Liver (tissue), 8 donors: ENCODE measurements at regions not wholly inside any gene's neighbourhood (a gene's known extent, or its start where the extent isn't known, plus 50 kb on each side); places are given as distances from the start of the nearest gene placed in this dataset.

Experiments used
- DNase-seq: peaks from one replicate; pipeline ENCODE4 v3.0.0-alpha.2; 2017; ENCODE audit warnings: low spot score
- H3K27ac ChIP-seq, 2 donors: one replicate each; pipeline ENCODE4 v1.7.0; 2013; ENCODE audit warnings: inconsistent platforms in 2 of 2, low read length in 2 of 2, control low read depth in 1 of 2, low read depth in 1 of 2, mild to moderate bottlenecking in 1 of 2
- H3K27me3 ChIP-seq, 4 donors: one replicate each; pipeline versions ENCODE4 v1.6.1 to v1.7.0; 2013; ENCODE audit warnings: low read length in 3 of 4, inconsistent platforms in 1 of 4, mild to moderate bottlenecking in 1 of 4, moderate library complexity in 1 of 4; ENCODE audit not compliant: control insufficient read depth in 4 of 4, insufficient read depth in 4 of 4
- H3K36me3 ChIP-seq, 4 donors: one replicate each; pipeline versions ENCODE4 v1.6.1 to v1.7.0; 2013; ENCODE audit warnings: low read length in 3 of 4, mild to moderate bottlenecking in 3 of 4, low read depth in 1 of 4, moderate library complexity in 1 of 4; ENCODE audit not compliant: control insufficient read depth in 4 of 4, insufficient read depth in 3 of 4
- H3K4me1 ChIP-seq, 4 donors: one replicate each; pipeline versions ENCODE4 v1.6.1 to v1.7.0; 2013; ENCODE audit warnings: low read length in 3 of 4, mild to moderate bottlenecking in 3 of 4, moderate library complexity in 1 of 4; ENCODE audit not compliant: control insufficient read depth in 4 of 4, insufficient read depth in 4 of 4
- H3K4me3 ChIP-seq, 3 donors: one replicate each; pipeline versions ENCODE4 v1.6.1 to v1.7.0; 2013; ENCODE audit warnings: low read length in 3 of 3, control low read depth in 1 of 3, low read depth in 1 of 3, mild to moderate bottlenecking in 1 of 3
- H3K9ac ChIP-seq, 2 donors: one replicate each; pipeline ENCODE4 v1.7.0; 2013; ENCODE audit warnings: low read length in 2 of 2, mild to moderate bottlenecking in 2 of 2, moderate library complexity in 2 of 2, control low read depth in 1 of 2, low read depth in 1 of 2
- H3K9me3 ChIP-seq, 4 donors: one replicate each; pipeline versions ENCODE4 v1.6.1 to v1.7.0; 2013; ENCODE audit warnings: low read length in 3 of 4; ENCODE audit not compliant: control insufficient read depth in 4 of 4
- ATF3 ChIP-seq: IDR thresholded peaks from 2 replicates; pipeline ENCODE4 v1.6.1; 2016; ENCODE audit warnings: antibody characterized with exemption
- EGR1 ChIP-seq, 2 donors: IDR thresholded peaks; 2 replicates each; pipeline ENCODE4 v1.6.1; 2016 to 2018; ENCODE audit warnings: antibody characterized with exemption in 2 of 2, low read depth in 2 of 2
- FOXA1 ChIP-seq: IDR thresholded peaks from 2 replicates; pipeline ENCODE4 v1.6.1; 2016; ENCODE audit warnings: antibody characterized with exemption
- FOXA2 ChIP-seq: IDR thresholded peaks from 2 replicates; pipeline ENCODE4 v1.6.1; 2016; ENCODE audit warnings: antibody characterized with exemption
- GABPA ChIP-seq, 2 donors: IDR thresholded peaks in 1 of 2; conservative IDR thresholded peaks in 1 of 2; 2 replicates each; pipeline ENCODE4 v1.6.1; 2016; ENCODE audit warnings: antibody characterized with exemption in 2 of 2, mild to moderate bottlenecking in 1 of 2, moderate library complexity in 1 of 2
- HNF4A ChIP-seq, 2 donors: conservative IDR thresholded peaks; 2 replicates each; pipeline ENCODE4 v1.6.1; 2016; ENCODE audit warnings: antibody characterized with exemption in 2 of 2, mild to moderate bottlenecking in 2 of 2
- HNF4G ChIP-seq: IDR thresholded peaks from 2 replicates; pipeline ENCODE4 v1.6.1; 2016; ENCODE audit warnings: antibody characterized with exemption
- JUND ChIP-seq, 2 donors: IDR thresholded peaks; 2 replicates each; pipeline ENCODE4 v1.6.1; 2016; ENCODE audit warnings: antibody characterized with exemption in 2 of 2
- MAX ChIP-seq: IDR thresholded peaks from 2 replicates; pipeline ENCODE4 v1.6.1; 2016; ENCODE audit warnings: antibody characterized with exemption
- NR2F2 ChIP-seq: IDR thresholded peaks from 2 replicates; pipeline ENCODE4 v1.6.1; 2016; ENCODE audit warnings: antibody characterized with exemption
- RAD21 ChIP-seq, 2 donors: IDR thresholded peaks; 2 replicates each; pipeline ENCODE4 v1.6.1; 2016; ENCODE audit warnings: antibody characterized with exemption in 2 of 2, mild to moderate bottlenecking in 2 of 2
- REST ChIP-seq: IDR thresholded peaks from 2 replicates; pipeline ENCODE4 v1.6.1; 2016; ENCODE audit warnings: antibody characterized with exemption, mild to moderate bottlenecking
- RXRA ChIP-seq, 2 donors: IDR thresholded peaks; 2 replicates each; pipeline ENCODE4 v1.6.1; 2017 to 2018; ENCODE audit warnings: antibody characterized with exemption in 2 of 2, mild to moderate bottlenecking in 1 of 2
- SP1 ChIP-seq: IDR thresholded peaks from 2 replicates; pipeline ENCODE4 v1.6.1; 2018; ENCODE audit warnings: antibody characterized with exemption, mild to moderate bottlenecking
- TAF1 ChIP-seq: conservative IDR thresholded peaks from 2 replicates; pipeline ENCODE4 v1.6.1; 2016; ENCODE audit warnings: antibody characterized with exemption, mild to moderate bottlenecking
- YY1 ChIP-seq: IDR thresholded peaks from 2 replicates; pipeline ENCODE4 v1.6.1; 2016; ENCODE audit warnings: antibody characterized with exemption, mild to moderate bottlenecking
- ZBTB33 ChIP-seq: IDR thresholded peaks from 2 replicates; pipeline ENCODE4 v1.6.1; 2016; ENCODE audit warnings: antibody characterized with exemption
- whole genome bisulfite sequencing: extraction: QIAGEN DNeasy Blood & Tissue Kit; methylation state at CpG from one replicate; pipeline ENCODE4 v1.1.7; 2013; 5-methylcytosine and 5-hydroxymethylcytosine counted together
- TF ChIP-seq, protein P1 (sequence below): fragments of 150-350 bp; IDR thresholded peaks from 2 replicates; pipeline ENCODE4 v1.5.1; 2017; ENCODE audit warnings: improper control_type of control experiment, low read depth, low read length; ENCODE audit not compliant: missing input control
- donor health status: healthy.
- donor health status: healthy.
- donor health status: healthy.
- donor health status: healthy.
- donor health status: healthy.

DNA sequence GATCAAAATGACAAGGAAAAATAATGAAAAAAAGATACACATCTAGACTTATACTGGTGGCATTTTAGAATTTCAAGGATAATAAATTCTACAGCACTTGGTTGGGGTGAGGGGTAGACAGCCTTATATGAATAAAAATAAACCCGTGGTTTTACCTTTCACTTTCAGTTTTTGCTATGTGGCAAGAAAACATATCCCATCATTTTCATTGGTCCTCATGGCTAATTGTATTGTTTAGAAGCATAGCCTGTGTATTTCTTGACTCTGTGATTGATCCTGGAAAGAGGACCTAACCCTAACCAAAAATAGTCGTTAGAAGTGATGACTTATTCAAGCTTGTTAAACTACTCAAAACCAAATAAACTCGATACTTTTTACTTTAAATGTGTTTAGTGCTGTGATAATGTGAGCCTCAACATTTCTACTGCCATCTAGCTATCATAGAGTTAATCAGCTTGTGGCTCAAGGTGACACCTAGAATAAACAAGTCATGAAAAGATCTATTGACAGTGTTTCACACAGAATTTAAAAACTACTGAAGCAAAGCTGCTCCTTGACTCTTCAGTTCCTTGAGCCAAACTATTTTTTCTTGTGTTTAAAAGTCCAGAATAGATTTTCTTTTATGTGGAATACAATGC is 153.3 kb upstream of the IZUMO3 start:
- H3K36me3 ChIP-seq, result no peaks in the 10 kb centered on the region
- TF ChIP-seq ZBTB33 (no peak), FOXA2 (no peak), ATF3 (no peak), HNF4A (conservative IDR thresholded peaks at IDR 0.05) (no peak), EGR1 (IDR thresholded peaks at IDR 0.05; ENCODE audit: low read depth in 2 of 2) (no peak), GABPA (IDR thresholded peaks at IDR 0.05 in 1 of 2, conservative IDR thresholded peaks at IDR 0.05 in 1 of 2) (no peak), HNF4G (no peak), RAD21 (IDR thresholded peaks at IDR 0.05) (no peak), SP1 (no peak), YY1 (no peak), MAX (no peak), JUND (IDR thresholded peaks at IDR 0.05) (no peak), RXRA (IDR thresholded peaks at IDR 0.05) (no peak), TAF1 (no peak), REST (no peak), FOXA1 (no peak), NR2F2 (no peak)
- TF ChIP-seq, protein P1, sequence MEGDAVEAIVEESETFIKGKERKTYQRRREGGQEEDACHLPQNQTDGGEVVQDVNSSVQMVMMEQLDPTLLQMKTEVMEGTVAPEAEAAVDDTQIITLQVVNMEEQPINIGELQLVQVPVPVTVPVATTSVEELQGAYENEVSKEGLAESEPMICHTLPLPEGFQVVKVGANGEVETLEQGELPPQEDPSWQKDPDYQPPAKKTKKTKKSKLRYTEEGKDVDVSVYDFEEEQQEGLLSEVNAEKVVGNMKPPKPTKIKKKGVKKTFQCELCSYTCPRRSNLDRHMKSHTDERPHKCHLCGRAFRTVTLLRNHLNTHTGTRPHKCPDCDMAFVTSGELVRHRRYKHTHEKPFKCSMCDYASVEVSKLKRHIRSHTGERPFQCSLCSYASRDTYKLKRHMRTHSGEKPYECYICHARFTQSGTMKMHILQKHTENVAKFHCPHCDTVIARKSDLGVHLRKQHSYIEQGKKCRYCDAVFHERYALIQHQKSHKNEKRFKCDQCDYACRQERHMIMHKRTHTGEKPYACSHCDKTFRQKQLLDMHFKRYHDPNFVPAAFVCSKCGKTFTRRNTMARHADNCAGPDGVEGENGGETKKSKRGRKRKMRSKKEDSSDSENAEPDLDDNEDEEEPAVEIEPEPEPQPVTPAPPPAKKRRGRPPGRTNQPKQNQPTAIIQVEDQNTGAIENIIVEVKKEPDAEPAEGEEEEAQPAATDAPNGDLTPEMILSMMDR, result no peak
- H3K4me1 ChIP-seq, result no peaks in the 10 kb centered on the region
- H3K27me3 ChIP-seq, result no peaks in the 10 kb centered on the region
- 26% methylated on average over 3 of the region's 3 CpGs for WGBS
- no peak overlapping the region for H3K27ac ChIP-seq
- DNase-seq, result no peak
- no peaks in the 10 kb centered on the region for H3K9me3 ChIP-seq
- H3K9ac ChIP-seq, result no peak overlapping the region
- H3K4me3 ChIP-seq, result peak overlapping the region in 1 of 3 donors; percentile 15
